Hepatocyte (in vitro differentiated cells): ENCODE measurements at regions not wholly inside any gene's neighbourhood (a gene's known extent, or its start where the extent isn't known, plus 50 kb on each side); places are given as distances from the start of the nearest gene placed in this dataset.

Experiments used
- DNase-seq: peaks from one replicate; pipeline ENCODE4 v3.0.0-alpha.2; 2016; ENCODE audit warnings: low spot score
- H2AFZ ChIP-seq: fragments of 200-600 bp; sonication (generic); 2 replicates; pipeline ENCODE4 v1.6.0; 2016; ENCODE audit warnings: antibody characterized with exemption, mild to moderate bottlenecking
- H3K27ac ChIP-seq: fragments of 200-600 bp; sonication (generic); 2 replicates; pipeline ENCODE4 v1.5.1; 2016; ENCODE audit warnings: mild to moderate bottlenecking
- H3K27me3 ChIP-seq: fragments of 200-600 bp; sonication (generic); 2 replicates; pipeline ENCODE4 v1.6.1; 2016
- H3K36me3 ChIP-seq: fragments of 200-600 bp; sonication (generic); replicated peaks from 2 replicates; pipeline ENCODE4 v1.5.1; 2016; ENCODE audit warnings: low read depth; ENCODE audit not compliant: insufficient read depth
- H3K4me1 ChIP-seq: fragments of 200-600 bp; sonication (generic); 2 replicates; pipeline ENCODE4 v1.5.1; 2016; ENCODE audit warnings: mild to moderate bottlenecking, moderate library complexity; ENCODE audit not compliant: insufficient read depth
- H3K4me2 ChIP-seq: fragments of 200-600 bp; sonication (generic); 2 replicates; pipeline ENCODE4 v1.6.0; 2016
- H3K4me3 ChIP-seq: fragments of 200-600 bp; sonication (generic); 2 replicates; pipeline ENCODE4 v1.5.1; 2016; ENCODE audit warnings: mild to moderate bottlenecking
- H3K79me2 ChIP-seq: fragments of 200-600 bp; sonication (generic); 2 replicates; pipeline ENCODE4 v1.6.0; 2017; ENCODE audit warnings: mild to moderate bottlenecking
- H3K9me2 ChIP-seq: fragments of 200-600 bp; sonication (generic); replicated peaks from 2 replicates; pipeline ENCODE4 v1.6.0; 2017; ENCODE audit warnings: mild to moderate bottlenecking; ENCODE audit not compliant: insufficient read depth
- H3K9me3 ChIP-seq: fragments of 200-600 bp; sonication (generic); 2 replicates; pipeline ENCODE4 v1.5.1; 2016; ENCODE audit warnings: low read depth, mild to moderate bottlenecking
- H4K20me1 ChIP-seq: fragments of 200-600 bp; sonication (generic); 2 replicates; pipeline ENCODE4 v1.6.0; 2016; ENCODE audit warnings: mild to moderate bottlenecking; ENCODE audit not compliant: insufficient read depth, poor library complexity, severe bottlenecking
- EZH2 ChIP-seq: fragments of 200-600 bp; sonication (generic); IDR thresholded peaks from 2 replicates; pipeline ENCODE4 v1.6.1; 2016; ENCODE audit warnings: antibody characterized with exemption, mild to moderate bottlenecking, borderline replicate concordance
- EZH2phosphoT487 ChIP-seq: fragments of 200-600 bp; sonication (generic); IDR thresholded peaks from one replicate; pipeline ENCODE4 v1.6.1; 2018; ENCODE audit warnings: antibody characterized with exemption, mild to moderate bottlenecking, low read depth, moderate library complexity; ENCODE audit not compliant: unreplicated experiment, severe bottlenecking
- WGBS: methylation state at CpG from one replicate; pipeline ENCODE4 v1.1.6; 2016; ENCODE audit warnings: low lambda C conversion rate; ENCODE audit errors: missing lambda C conversion rate; 5-methylcytosine and 5-hydroxymethylcytosine counted together
- TF ChIP-seq, protein P1 (sequence below): fragments of 200-600 bp; sonication (generic); IDR thresholded peaks from 2 replicates; pipeline ENCODE4 v1.5.1; 2016; ENCODE audit warnings: antibody characterized with exemption, mild to moderate bottlenecking; ENCODE audit not compliant: poor library complexity

DNA sequence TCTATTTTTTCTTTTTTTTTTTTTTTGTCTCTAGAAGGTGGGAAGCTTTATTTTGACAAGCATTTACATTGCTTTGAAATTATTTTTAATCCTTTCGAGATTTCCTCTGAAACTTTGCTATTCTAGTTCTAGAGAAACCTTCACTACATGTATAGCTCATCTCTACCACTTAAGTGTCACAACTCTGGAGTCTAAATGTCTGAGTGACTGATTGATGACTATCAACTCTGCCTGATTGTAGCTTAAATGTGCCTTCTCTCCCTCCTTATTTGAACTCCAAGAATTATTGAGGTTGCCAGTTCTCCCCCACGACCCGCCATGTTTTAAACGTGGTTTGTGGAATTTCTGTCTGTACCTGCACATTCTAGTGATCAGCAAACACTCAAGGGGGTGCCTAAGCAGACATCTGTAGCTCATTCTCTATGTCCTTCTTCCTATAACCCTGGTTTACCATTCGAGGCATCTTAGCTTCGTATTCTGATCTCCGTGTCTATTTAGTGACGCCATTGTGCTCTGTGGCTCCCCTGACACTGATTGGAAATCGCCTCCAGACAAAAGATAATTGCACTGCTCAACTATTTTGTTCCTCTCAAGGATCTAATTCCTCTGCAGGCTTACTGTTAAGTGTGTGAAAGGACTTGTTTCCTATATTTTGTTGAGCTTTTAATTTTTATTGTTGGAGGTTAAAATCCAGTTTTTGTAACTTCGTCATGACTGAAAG lies 1570.6 kb downstream of the BRINP3 start:
- no peak overlapping the region for H3K4me3 ChIP-seq
- no peaks in the 10 kb centered on the region for H4K20me1 ChIP-seq
- H2AFZ ChIP-seq = no peak overlapping the region
- no peaks in the 10 kb centered on the region for H3K9me2 ChIP-seq
- H3K9me3 ChIP-seq = no peaks in the 10 kb centered on the region
- no peaks in the 10 kb centered on the region for H3K79me2 ChIP-seq
- H3K4me1 ChIP-seq = no peaks in the 10 kb centered on the region
- TF ChIP-seq EZH2 (no peak), EZH2phosphoT487 (no peak)
- TF ChIP-seq, protein P1, sequence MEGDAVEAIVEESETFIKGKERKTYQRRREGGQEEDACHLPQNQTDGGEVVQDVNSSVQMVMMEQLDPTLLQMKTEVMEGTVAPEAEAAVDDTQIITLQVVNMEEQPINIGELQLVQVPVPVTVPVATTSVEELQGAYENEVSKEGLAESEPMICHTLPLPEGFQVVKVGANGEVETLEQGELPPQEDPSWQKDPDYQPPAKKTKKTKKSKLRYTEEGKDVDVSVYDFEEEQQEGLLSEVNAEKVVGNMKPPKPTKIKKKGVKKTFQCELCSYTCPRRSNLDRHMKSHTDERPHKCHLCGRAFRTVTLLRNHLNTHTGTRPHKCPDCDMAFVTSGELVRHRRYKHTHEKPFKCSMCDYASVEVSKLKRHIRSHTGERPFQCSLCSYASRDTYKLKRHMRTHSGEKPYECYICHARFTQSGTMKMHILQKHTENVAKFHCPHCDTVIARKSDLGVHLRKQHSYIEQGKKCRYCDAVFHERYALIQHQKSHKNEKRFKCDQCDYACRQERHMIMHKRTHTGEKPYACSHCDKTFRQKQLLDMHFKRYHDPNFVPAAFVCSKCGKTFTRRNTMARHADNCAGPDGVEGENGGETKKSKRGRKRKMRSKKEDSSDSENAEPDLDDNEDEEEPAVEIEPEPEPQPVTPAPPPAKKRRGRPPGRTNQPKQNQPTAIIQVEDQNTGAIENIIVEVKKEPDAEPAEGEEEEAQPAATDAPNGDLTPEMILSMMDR = no peak
- DNase-seq = no peak
- no peaks in the 10 kb centered on the region for H3K27me3 ChIP-seq
- no peaks in the 10 kb centered on the region for H3K36me3 ChIP-seq
- H3K27ac ChIP-seq = no peak overlapping the region
- WGBS = 91% methylated on average over 10 of the region's 10 CpGs
- H3K4me2 ChIP-seq = no peak overlapping the region

DNA sequence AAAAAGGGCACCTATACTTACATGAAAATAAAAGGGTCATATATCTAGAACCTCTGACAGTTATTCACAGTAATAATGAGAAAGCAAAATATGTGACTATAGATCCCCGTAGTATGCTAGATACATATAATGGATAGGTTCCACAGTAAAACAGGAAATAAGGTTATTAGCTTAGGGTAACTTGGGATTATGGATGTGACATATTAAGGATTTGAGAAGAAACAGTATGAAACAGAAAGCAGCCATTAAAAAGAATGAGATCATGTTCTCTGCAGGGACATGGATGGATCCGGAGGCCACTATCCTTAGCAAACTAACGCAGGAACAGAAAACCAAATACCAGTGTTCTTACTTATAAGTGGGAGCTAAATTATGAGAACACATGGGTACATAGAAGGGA lies 1547.3 kb downstream of the BRINP3 start:
- Histone ChIP-seq H3K27ac (no peak overlapping the region), H3K9me3 (no peaks in the 10 kb centered on the region), H3K9me2 (no peaks in the 10 kb centered on the region), H4K20me1 (no peaks in the 10 kb centered on the region), H2AFZ (no peak overlapping the region), H3K4me2 (no peak overlapping the region), H3K27me3 (no peaks in the 10 kb centered on the region), H3K79me2 (no peaks in the 10 kb centered on the region), H3K4me3 (no peak overlapping the region), H3K4me1 (no peaks in the 10 kb centered on the region), H3K36me3 (no peaks in the 10 kb centered on the region)
- no peak for DNase-seq
- TF ChIP-seq EZH2phosphoT487 (no peak), EZH2 (no peak)
- TF ChIP-seq, protein P1 = no peak
- WGBS = 78% methylated on average over 3 of the region's 3 CpGs

DNA sequence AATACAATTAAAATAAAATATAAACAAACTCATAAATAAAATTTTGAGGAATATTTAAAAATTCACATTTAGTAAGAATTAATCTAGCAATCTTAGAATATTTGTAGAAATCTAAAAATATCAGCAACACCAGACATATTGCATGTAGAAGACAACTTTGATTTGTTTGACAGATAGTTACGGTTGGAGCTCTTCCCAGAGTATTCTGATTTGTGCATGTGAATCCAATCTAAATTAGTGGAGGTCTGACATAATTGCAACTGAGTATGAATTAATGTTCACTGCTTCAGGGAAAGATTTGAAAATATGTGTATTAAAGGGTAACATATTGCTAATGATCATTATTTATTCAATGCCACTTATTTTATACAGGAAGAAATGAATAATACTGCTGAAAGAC lies 1546.2 kb downstream of the BRINP3 start:
- 94% methylated on average over 1 of the region's 1 CpG for WGBS

More for the DNA sequence above, 1546.2 kb downstream of the BRINP3 start:
- Histone ChIP-seq H3K27me3 (no peaks in the 10 kb centered on the region), H3K79me2 (no peaks in the 10 kb centered on the region), H3K36me3 (no peaks in the 10 kb centered on the region), H3K4me3 (no peak overlapping the region), H3K9me3 (no peaks in the 10 kb centered on the region), H3K4me1 (no peaks in the 10 kb centered on the region), H4K20me1 (no peaks in the 10 kb centered on the region), H3K27ac (no peak overlapping the region), H3K9me2 (no peaks in the 10 kb centered on the region), H2AFZ (no peak overlapping the region), H3K4me2 (no peak overlapping the region)
- TF ChIP-seq EZH2 (no peak), EZH2phosphoT487 (no peak)
- TF ChIP-seq, protein P1 = no peak
- no peak for DNase-seq
